Endothelial cell of umbilical vein (primary cell): ENCODE measurements at regions not wholly inside any gene's neighbourhood (a gene's known extent, or its start where the extent isn't known, plus 50 kb on each side); places are given as distances from the start of the nearest gene placed in this dataset.

Source experiments
- BruUV-seq: library from RNA; stranded (reverse); fragments of 400-500 nt; replicated peaks from 2 replicates; lab custom pipeline; 2021; lab: Mats Ljungman, UMichigan
- CTCF ChIA-PET: fragments of 300-600, 350-600 bp; sonication (Branson Sonifier 250); formaldehyde crosslinking; loops from one replicate; lab custom pipeline; 2021; ENCODE audit warnings: antibody characterized with exemption, inconsistent platforms; lab: Charles Lee
- POLR2A ChIA-PET: fragments of 300-600, 350-600 bp; sonication (Branson Sonifier 250); formaldehyde crosslinking; loops from one replicate; lab custom pipeline; 2021; ENCODE audit warnings: antibody characterized with exemption, inconsistent platforms; lab: Charles Lee
- DNase-seq: peaks from one replicate; pipeline ENCODE4 v3.0.0-alpha.2; 2011; ENCODE audit warnings: low read depth, low spot score
- FAIRE-seq: peaks from 2 replicates; lab custom pipeline; 2011; peaks lifted over from hg19 to GRCh38; lab: Jason Lieb, UNC
- H2AFZ ChIP-seq: 2 replicates; pipeline ENCODE4 v1.6.0; 2012; ENCODE audit warnings: low read depth, low read length, control low read depth, inconsistent platforms
- H3K27ac ChIP-seq: 2 replicates; pipeline ENCODE4 v1.5.1; 2011; ENCODE audit warnings: low read depth, mild to moderate bottlenecking, control low read depth, low read length, moderate library complexity; ENCODE audit not compliant: insufficient read depth
- H3K27me3 ChIP-seq, 2 experiments: 2 replicates each; pipeline versions ENCODE4 v1.6.0 to v1.6.1; 2011; ENCODE audit warnings: low read length in 2 of 2, mixed read lengths in 1 of 2; ENCODE audit not compliant: control insufficient read depth in 2 of 2, insufficient read depth in 2 of 2
- H3K36me3 ChIP-seq, 2 experiments: 2 replicates in 1 of 2; 3 replicates in 1 of 2; pipeline ENCODE4 v1.5.1; 2011; ENCODE audit warnings: low read length in 2 of 2, mild to moderate bottlenecking in 1 of 2, moderate library complexity in 1 of 2; ENCODE audit not compliant: control insufficient read depth in 2 of 2, insufficient read depth in 2 of 2; ENCODE audit errors: extremely low read depth in 1 of 2
- H3K4me1 ChIP-seq: 3 replicates; pipeline ENCODE4 v1.5.1; 2011; ENCODE audit warnings: mild to moderate bottlenecking, low read length; ENCODE audit not compliant: control insufficient read depth, insufficient read depth; ENCODE audit errors: extremely low read depth
- H3K4me2 ChIP-seq: 2 replicates; pipeline ENCODE4 v1.6.1; 2011; ENCODE audit warnings: low read length, control low read depth, mixed read lengths; ENCODE audit not compliant: insufficient read depth
- H3K4me3 ChIP-seq, 3 experiments: fragments of 200-600 bp in 1 of 3; sonication (generic), shearing (Covaris generic) in 1 of 3; replicated peaks in 1 of 3; 2 replicates each; pipeline ENCODE4 v1.5.1; 2011 to 2016; ENCODE audit warnings: control low read depth in 3 of 3, low read length in 3 of 3, mild to moderate bottlenecking in 2 of 3, inconsistent platforms in 1 of 3, low read depth in 1 of 3, moderate library complexity in 1 of 3; ENCODE audit not compliant: insufficient read depth in 1 of 3
- H3K79me2 ChIP-seq: 2 replicates; pipeline ENCODE4 v1.6.0; 2012; ENCODE audit warnings: low read length, inconsistent platforms; ENCODE audit not compliant: control insufficient read depth, insufficient read depth
- H3K9ac ChIP-seq: replicated peaks from 2 replicates; pipeline ENCODE3; 2011; ENCODE audit warnings: low read length, control low read depth; ENCODE audit not compliant: insufficient read depth; ENCODE audit errors: extremely low read depth
- H3K9me1 ChIP-seq: replicated peaks from 3 replicates; pipeline ENCODE4 v1.6.0; 2011; ENCODE audit warnings: mild to moderate bottlenecking, low read length; ENCODE audit not compliant: control insufficient read depth, insufficient read depth; ENCODE audit errors: extremely low read depth
- H3K9me3 ChIP-seq: replicated peaks from 2 replicates; pipeline ENCODE4 v1.5.1; 2012; ENCODE audit warnings: low read length, inconsistent platforms; ENCODE audit not compliant: control insufficient read depth, insufficient read depth
- H4K20me1 ChIP-seq: replicated peaks from 2 replicates; pipeline ENCODE3; 2011; ENCODE audit warnings: mild to moderate bottlenecking, low read length; ENCODE audit not compliant: control insufficient read depth, insufficient read depth; ENCODE audit errors: extremely low read depth
- EZH2 ChIP-seq: IDR thresholded peaks from 2 replicates; pipeline ENCODE4 v1.6.1; 2012; ENCODE audit warnings: borderline replicate concordance, low read depth, mild to moderate bottlenecking, moderate library complexity, low read length, inconsistent platforms; ENCODE audit not compliant: severe bottlenecking
- FOS ChIP-seq: IDR thresholded peaks from 2 replicates; pipeline ENCODE4 v1.6.1; 2011; ENCODE audit warnings: mild to moderate bottlenecking, low read length, moderate library complexity, borderline replicate concordance; ENCODE audit not compliant: insufficient read depth
- GATA2 ChIP-seq: IDR thresholded peaks from 2 replicates; pipeline ENCODE4 v1.7.0; 2011; ENCODE audit warnings: low read depth, mild to moderate bottlenecking, moderate library complexity, mixed read lengths, low read length; ENCODE audit not compliant: insufficient read length, insufficient read depth
- JUN ChIP-seq: IDR thresholded peaks from 2 replicates; pipeline ENCODE4 v1.6.1; 2011; ENCODE audit warnings: borderline replicate concordance, low read depth; ENCODE audit not compliant: insufficient read length, insufficient read depth
- MAX ChIP-seq: IDR thresholded peaks from 2 replicates; pipeline ENCODE4 v1.6.1; 2011; ENCODE audit not compliant: insufficient read depth, insufficient read length
- MYC ChIP-seq: IDR thresholded peaks from one replicate; pipeline ENCODE4 v1.6.1; 2011; ENCODE audit warnings: mild to moderate bottlenecking, low read depth, low read length
- POLR2A ChIP-seq: IDR thresholded peaks from 2 replicates; pipeline ENCODE4 v1.6.1; 2012; ENCODE audit warnings: low read depth, mild to moderate bottlenecking, control low read depth, low read length
- POLR2AphosphoS5 ChIP-seq: IDR thresholded peaks from 2 replicates; pipeline ENCODE4 v1.6.1; 2012; ENCODE audit warnings: low read depth, mild to moderate bottlenecking, control low read depth, low read length, moderate library complexity; ENCODE audit not compliant: insufficient read depth
- dilution Hi-C: fragments of 300-500 bp; cut with MboI; formaldehyde crosslinking; loops from one replicate; pipeline ENCODE4 v1.15.0; 2019; ENCODE audit warnings: low sequenced_read_pairs; ENCODE audit not compliant: extremely low pct_ligation_motif_present
- intact Hi-C: fragments of 100-400 bp; cut with micrococcal nuclease; formaldehyde crosslinking; loops from one replicate; pipeline ENCODE4 v1.10.0; 2022
- TF ChIP-seq, protein P1 (sequence below), 2 donors: IDR thresholded peaks; 1 replicate in 1 of 2; 2 replicates in 1 of 2; pipeline ENCODE4 v1.5.1; 2011; ENCODE audit warnings: low read length in 2 of 2, mild to moderate bottlenecking in 2 of 2, moderate library complexity in 2 of 2, control low read depth in 1 of 2, inconsistent platforms in 1 of 2, low read depth in 1 of 2; ENCODE audit not compliant: insufficient read depth in 1 of 2; ENCODE audit errors: extremely low read depth in 1 of 2

DNA sequence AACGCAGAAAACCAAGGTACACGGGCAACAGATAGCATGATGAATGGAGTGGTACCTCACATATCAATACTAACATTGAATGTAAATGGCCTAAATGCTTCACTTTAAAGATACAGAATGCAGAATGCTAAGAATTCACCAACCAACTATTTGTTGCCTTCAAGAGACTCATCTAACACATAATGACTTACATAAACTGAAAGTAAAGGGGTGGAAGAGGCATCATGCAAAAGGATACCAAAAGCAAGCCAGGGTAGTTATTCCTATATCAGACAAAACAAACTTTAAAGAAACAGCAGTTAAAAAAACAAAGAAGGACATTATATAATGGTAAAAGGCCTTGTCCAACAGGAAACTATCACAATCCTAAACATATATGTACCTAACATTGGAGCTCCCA, 137.1 kb upstream of the APP start:
- Histone ChIP-seq H4K20me1 (no peaks in the 10 kb centered on the region), H3K4me2 (no peak overlapping the region), H3K27ac (no peak overlapping the region), H3K79me2 (no peaks in the 10 kb centered on the region), H3K4me1 (no peaks in the 10 kb centered on the region), H3K4me3 (no peak overlapping the region), H3K9ac (no peak overlapping the region), H3K9me1 (no peaks in the 10 kb centered on the region), H3K27me3 (no peaks in the 10 kb centered on the region), H2AFZ (no peak overlapping the region), H3K36me3 (no peaks in the 10 kb centered on the region), H3K9me3 (no peaks in the 10 kb centered on the region)
- DNase-seq (no peak), FAIRE-seq (no peak)
- ChIA-PET CTCF (no interaction called here), POLR2A (no interaction called here)
- intact Hi-C loops (no loop called here), dilution Hi-C loops (no loop called here)
- TF ChIP-seq FOS (no peak), MYC (no peak), JUN (no peak), MAX (no peak), EZH2 (no peak), POLR2AphosphoS5 (no peak), POLR2A (no peak), GATA2 (no peak)
- TF ChIP-seq, protein P1, sequence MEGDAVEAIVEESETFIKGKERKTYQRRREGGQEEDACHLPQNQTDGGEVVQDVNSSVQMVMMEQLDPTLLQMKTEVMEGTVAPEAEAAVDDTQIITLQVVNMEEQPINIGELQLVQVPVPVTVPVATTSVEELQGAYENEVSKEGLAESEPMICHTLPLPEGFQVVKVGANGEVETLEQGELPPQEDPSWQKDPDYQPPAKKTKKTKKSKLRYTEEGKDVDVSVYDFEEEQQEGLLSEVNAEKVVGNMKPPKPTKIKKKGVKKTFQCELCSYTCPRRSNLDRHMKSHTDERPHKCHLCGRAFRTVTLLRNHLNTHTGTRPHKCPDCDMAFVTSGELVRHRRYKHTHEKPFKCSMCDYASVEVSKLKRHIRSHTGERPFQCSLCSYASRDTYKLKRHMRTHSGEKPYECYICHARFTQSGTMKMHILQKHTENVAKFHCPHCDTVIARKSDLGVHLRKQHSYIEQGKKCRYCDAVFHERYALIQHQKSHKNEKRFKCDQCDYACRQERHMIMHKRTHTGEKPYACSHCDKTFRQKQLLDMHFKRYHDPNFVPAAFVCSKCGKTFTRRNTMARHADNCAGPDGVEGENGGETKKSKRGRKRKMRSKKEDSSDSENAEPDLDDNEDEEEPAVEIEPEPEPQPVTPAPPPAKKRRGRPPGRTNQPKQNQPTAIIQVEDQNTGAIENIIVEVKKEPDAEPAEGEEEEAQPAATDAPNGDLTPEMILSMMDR (IDR thresholded peaks at IDR 0.05; ENCODE audit: extremely low read depth in 1 of 2, insufficient read depth in 1 of 2, low read depth in 1 of 2, low read length in 2 of 2), result no peak
- no TSS peak for BruUV-seq
